Hepatocyte (in vitro differentiated cells): ENCODE measurements at regions not wholly inside any gene's neighbourhood (a gene's known extent, or its start where the extent isn't known, plus 50 kb on each side); places are given as distances from the start of the nearest gene placed in this dataset.

Experiments
- CTCF ChIP-seq: fragments of 200-600 bp; sonication (generic); IDR thresholded peaks from 2 replicates; pipeline ENCODE4 v1.5.1; 2016; ENCODE audit warnings: antibody characterized with exemption, mild to moderate bottlenecking; ENCODE audit not compliant: poor library complexity
- EZH2 ChIP-seq: fragments of 200-600 bp; sonication (generic); IDR thresholded peaks from 2 replicates; pipeline ENCODE4 v1.6.1; 2016; ENCODE audit warnings: antibody characterized with exemption, mild to moderate bottlenecking, borderline replicate concordance

GRCh38 chr16:47990676-47991075, 165.1 kb downstream of the ABCC12 start:
- no peak for TF ChIP-seq CTCF
- TF ChIP-seq EZH2, result no peak
